ENCODE measurements at regions not wholly inside any gene's neighbourhood (a gene's known extent, or its start where the extent isn't known, plus 50 kb on each side); places are given as distances from the start of the nearest gene placed in this dataset.
A peak's percentile ranks its signal among the peaks of the same experiment; 100 is the strongest.

- Histone ChIP-seq H3K36me3 (ENCODE audit: control insufficient read depth in 2 of 2, insufficient read depth in 1 of 2, low read length in 2 of 2) (no peaks in the 10 kb centered on the region), H3K27ac (ENCODE audit: extremely low read depth, low read depth, low read length) (no peak overlapping the region), H3K9me3 (ENCODE audit: control insufficient read depth, insufficient read depth, low read depth, low read length) (no peaks in the 10 kb centered on the region), H3K4me3 (ENCODE audit: low read depth, low read length) (no peak overlapping the region), H3K4me1 (ENCODE audit: control insufficient read depth, insufficient read depth, low read length) (no peaks in the 10 kb centered on the region)
- POLR2A ChIA-PET: no interaction called here
- no peak for TF ChIP-seq ZNF157 (tag by site-specific recombination; IDR thresholded peaks at IDR 0.05)
- peak; percentile 70 for TF ChIP-seq ZNF654 (tag by site-specific recombination; IDR thresholded peaks at IDR 0.05; ENCODE audit: low read depth)
- TF ChIP-seq ZNF398 (tag by site-specific recombination; IDR thresholded peaks at IDR 0.05): no peak
- TF ChIP-seq ZSCAN5A (tag by site-specific recombination; IDR thresholded peaks at IDR 0.05): no peak
- TF ChIP-seq, protein P1, sequence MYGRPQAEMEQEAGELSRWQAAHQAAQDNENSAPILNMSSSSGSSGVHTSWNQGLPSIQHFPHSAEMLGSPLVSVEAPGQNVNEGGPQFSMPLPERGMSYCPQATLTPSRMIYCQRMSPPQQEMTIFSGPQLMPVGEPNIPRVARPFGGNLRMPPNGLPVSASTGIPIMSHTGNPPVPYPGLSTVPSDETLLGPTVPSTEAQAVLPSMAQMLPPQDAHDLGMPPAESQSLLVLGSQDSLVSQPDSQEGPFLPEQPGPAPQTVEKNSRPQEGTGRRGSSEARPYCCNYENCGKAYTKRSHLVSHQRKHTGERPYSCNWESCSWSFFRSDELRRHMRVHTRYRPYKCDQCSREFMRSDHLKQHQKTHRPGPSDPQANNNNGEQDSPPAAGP (tag by site-specific recombination; IDR thresholded peaks at IDR 0.05): no peak
- TF ChIP-seq PBX3 (CRISPR knock-in tag; IDR thresholded peaks at IDR 0.05): no peak
- TF ChIP-seq ZNF664 (tag by site-specific recombination; IDR thresholded peaks at IDR 0.05): no peak
- TF ChIP-seq, protein P2, sequence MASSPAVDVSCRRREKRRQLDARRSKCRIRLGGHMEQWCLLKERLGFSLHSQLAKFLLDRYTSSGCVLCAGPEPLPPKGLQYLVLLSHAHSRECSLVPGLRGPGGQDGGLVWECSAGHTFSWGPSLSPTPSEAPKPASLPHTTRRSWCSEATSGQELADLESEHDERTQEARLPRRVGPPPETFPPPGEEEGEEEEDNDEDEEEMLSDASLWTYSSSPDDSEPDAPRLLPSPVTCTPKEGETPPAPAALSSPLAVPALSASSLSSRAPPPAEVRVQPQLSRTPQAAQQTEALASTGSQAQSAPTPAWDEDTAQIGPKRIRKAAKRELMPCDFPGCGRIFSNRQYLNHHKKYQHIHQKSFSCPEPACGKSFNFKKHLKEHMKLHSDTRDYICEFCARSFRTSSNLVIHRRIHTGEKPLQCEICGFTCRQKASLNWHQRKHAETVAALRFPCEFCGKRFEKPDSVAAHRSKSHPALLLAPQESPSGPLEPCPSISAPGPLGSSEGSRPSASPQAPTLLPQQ (tag by site-specific recombination; IDR thresholded peaks at IDR 0.05): no peak
- TF ChIP-seq ZSCAN23 (tag by site-specific recombination; IDR thresholded peaks at IDR 0.05): no peak
- TF ChIP-seq, protein P3, sequence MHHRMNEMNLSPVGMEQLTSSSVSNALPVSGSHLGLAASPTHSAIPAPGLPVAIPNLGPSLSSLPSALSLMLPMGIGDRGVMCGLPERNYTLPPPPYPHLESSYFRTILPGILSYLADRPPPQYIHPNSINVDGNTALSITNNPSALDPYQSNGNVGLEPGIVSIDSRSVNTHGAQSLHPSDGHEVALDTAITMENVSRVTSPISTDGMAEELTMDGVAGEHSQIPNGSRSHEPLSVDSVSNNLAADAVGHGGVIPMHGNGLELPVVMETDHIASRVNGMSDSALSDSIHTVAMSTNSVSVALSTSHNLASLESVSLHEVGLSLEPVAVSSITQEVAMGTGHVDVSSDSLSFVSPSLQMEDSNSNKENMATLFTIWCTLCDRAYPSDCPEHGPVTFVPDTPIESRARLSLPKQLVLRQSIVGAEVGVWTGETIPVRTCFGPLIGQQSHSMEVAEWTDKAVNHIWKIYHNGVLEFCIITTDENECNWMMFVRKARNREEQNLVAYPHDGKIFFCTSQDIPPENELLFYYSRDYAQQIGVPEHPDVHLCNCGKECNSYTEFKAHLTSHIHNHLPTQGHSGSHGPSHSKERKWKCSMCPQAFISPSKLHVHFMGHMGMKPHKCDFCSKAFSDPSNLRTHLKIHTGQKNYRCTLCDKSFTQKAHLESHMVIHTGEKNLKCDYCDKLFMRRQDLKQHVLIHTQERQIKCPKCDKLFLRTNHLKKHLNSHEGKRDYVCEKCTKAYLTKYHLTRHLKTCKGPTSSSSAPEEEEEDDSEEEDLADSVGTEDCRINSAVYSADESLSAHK (tag by site-specific recombination; IDR thresholded peaks at IDR 0.05): no peak
- TF ChIP-seq, protein P4, sequence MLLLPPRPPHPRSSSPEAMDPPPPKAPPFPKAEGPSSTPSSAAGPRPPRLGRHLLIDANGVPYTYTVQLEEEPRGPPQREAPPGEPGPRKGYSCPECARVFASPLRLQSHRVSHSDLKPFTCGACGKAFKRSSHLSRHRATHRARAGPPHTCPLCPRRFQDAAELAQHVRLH (tag by site-specific recombination; IDR thresholded peaks at IDR 0.05): no peak
- no peak for TF ChIP-seq ZNF837 (tag by site-specific recombination; IDR thresholded peaks at IDR 0.05)
- no peak for TF ChIP-seq ZNF211 (tag by site-specific recombination; IDR thresholded peaks at IDR 0.05; ENCODE audit: low read depth)
- TF ChIP-seq, protein P5, sequence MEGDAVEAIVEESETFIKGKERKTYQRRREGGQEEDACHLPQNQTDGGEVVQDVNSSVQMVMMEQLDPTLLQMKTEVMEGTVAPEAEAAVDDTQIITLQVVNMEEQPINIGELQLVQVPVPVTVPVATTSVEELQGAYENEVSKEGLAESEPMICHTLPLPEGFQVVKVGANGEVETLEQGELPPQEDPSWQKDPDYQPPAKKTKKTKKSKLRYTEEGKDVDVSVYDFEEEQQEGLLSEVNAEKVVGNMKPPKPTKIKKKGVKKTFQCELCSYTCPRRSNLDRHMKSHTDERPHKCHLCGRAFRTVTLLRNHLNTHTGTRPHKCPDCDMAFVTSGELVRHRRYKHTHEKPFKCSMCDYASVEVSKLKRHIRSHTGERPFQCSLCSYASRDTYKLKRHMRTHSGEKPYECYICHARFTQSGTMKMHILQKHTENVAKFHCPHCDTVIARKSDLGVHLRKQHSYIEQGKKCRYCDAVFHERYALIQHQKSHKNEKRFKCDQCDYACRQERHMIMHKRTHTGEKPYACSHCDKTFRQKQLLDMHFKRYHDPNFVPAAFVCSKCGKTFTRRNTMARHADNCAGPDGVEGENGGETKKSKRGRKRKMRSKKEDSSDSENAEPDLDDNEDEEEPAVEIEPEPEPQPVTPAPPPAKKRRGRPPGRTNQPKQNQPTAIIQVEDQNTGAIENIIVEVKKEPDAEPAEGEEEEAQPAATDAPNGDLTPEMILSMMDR (tag by site-specific recombination; IDR thresholded peaks at IDR 0.05): peak; percentile 54; the same call in 1 of the 2 replicates
- TF ChIP-seq ZNF560 (tag by site-specific recombination; IDR thresholded peaks at IDR 0.05; ENCODE audit: borderline replicate concordance): no peak
- CTCF ChIA-PET: interaction anchor here (0.5 to 2.6 kb wide), 41 partner anchors 11 to 1573 kb away, joined by 3 to 24 read pairs (median 4); no protein-coding TSS in a partner anchor
Observed at GRCh38 chr2:238784671-238785527, 63.0 kb upstream of the TWIST2 start.
